Activated CD8-positive, alpha-beta memory T cell treated with anti-CD3 and anti-CD28 coated beads for 1 hour (primary cell): ENCODE measurements at regions not wholly inside any gene's neighbourhood (a gene's known extent, or its start where the extent isn't known, plus 50 kb on each side); places are given as distances from the start of the nearest gene placed in this dataset.
"Not testable (repeated sequence)": the region's sequence is repeated elsewhere in the genome, so short reads cannot be mapped to it uniquely, and the experiment has no call there.

Experiments
- DNase-seq, 2 donors: peaks; one replicate each; pipeline ENCODE4 v3.0.0-alpha.2; 2020; ENCODE audit warnings: low read depth in 1 of 2; ENCODE audit errors: extremely low read depth in 1 of 2

DNA sequence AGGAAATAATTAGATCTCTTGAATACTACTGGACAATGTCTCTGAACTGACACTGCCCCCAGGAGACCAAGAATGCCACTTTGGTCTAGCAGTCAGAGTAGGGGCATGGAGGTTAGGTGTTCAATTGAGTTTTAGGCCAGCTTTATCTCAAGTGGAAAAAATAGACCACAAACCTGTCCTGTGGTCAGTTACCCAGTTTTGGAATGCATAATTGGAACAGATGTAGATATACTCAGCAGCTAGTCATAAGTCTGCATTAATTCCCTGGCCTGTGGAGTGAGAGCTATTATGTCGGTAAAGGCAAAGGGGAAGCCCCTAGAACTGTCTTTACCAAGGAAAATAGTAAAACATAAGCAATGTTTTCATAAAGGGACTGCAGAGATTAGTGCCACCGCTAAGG is 587.7 kb downstream of the GLUD2 start:
- no peak for DNase-seq

DNA sequence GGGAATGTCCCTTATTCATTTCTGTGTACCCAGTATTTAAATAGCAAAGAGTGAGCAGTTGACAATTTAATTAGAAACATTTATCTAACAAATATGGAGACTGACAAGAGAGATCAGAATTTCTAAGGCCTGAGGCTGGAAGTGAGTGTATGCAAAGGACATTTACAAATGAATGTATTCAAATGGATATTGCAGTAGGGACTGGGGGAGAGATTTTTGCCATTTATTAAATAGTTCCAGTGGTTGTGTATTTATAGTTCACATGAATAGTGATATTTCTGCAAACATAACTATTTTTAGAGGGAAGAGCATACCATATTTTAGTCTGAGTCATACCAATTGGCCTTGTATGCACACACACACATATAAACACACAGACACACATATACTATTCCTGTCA is 592.4 kb downstream of the GLUD2 start:
- no peak for DNase-seq

- no peak for DNase-seq
Measured at GRCh38 chrX:121641560-121641959, 594.1 kb downstream of the GLUD2 start.

- DNase-seq = no peak
Measured at GRCh38 chrX:121642415-121642814, 595.0 kb downstream of the GLUD2 start.

DNA sequence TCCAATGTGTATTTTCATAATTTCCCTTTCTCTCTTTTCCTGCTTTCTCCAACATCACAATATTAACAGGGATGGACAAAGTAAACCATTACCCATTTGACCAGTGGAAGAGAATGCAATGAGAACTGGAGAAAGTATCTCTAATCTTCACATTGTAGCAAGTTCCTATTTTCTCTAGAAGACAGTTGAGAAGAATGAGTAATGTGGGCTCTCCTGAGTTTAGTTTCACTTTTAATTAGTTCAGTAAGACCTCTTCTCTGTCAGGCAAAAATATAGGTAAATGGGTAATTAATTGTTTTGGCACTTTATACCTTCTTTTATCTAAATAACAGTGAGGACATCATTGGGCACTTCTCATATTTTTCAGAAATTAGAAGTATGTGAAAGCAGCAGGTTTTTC is 602.0 kb downstream of the GLUD2 start:
- no peak for DNase-seq

DNA sequence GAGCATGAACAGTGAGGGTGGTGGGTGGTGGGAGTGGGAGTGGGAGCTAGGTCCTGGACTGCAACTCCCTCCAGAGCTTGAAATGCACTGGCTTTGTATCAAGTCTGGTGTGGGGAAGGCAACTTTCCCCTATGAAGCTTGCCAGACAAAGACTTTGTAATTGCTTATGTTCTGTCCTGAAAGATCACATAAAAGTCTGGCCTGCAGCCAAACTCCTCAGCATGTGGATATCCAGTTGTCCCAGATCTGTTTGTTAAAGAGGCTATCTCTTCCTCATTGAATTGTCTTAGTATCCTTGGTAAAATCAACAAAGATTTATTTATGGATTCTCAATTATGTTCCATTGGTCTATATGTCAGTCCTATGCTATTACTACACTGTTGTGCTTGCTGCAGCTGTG is 607.9 kb downstream of the GLUD2 start:
- no peak for DNase-seq

DNA sequence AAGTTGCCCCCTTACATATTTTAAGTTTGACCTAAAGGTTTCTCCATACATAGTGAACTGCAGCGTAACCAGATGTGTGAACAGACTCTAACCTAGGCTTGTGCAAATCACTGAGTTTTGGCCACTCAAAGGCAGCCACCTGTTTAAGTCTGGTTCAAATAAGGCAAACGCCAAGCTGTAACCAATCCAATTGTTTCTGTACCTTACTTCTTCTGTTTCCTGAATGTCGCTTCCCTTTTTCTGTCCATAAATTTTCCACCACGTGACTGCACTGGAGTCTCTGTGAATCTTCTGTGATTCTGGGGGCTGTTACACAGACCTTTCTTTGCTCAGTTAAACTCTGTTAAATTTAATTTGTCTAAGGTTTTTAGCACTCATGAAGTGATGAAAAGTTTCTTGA is 618.8 kb downstream of the GLUD2 start:
- no peak for DNase-seq

GRCh38 chrX:121671649-121672048 is 624.2 kb downstream of the GLUD2 start:
- DNase-seq = no peak

DNA sequence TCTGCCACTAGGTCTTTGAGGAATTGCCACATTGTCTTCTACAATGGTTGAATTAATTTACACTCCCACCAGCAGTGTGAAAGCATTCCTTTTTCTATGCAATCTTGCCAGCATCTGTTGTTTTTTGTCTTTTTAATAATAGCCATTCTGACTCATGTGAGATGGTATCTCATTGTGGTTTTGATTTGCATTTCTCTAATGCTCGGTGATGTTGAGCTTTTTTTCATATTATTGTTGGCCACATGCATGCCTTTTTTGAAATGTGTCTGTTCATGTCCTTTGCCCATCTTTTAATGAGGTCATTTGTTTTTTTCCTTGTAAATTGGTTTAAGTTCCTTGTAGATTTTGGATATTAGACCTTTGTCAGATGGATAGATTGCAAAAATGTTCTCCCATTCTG is 661.8 kb downstream of the GLUD2 start:
- not testable (repeated sequence) for DNase-seq

DNA sequence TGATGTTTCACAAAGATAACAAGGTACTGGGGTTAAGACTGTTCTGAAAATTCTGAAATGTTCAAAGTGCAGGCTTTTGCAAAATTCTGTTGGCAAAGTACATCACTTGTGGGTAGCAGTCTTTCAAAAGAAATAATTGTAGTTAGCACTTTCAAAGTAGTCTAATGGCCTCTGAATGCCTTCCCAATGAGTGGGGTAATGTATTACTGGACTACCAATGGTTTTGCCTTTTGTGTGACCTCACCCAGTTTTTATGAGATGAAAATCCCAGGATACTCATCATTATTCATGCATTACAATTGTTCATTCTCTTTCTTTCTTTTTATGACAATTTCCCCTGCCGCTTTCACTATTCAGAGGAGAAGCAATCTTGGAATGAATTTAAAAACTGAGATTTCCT is 686.1 kb downstream of the GLUD2 start:
- DNase-seq = no peak

DNA sequence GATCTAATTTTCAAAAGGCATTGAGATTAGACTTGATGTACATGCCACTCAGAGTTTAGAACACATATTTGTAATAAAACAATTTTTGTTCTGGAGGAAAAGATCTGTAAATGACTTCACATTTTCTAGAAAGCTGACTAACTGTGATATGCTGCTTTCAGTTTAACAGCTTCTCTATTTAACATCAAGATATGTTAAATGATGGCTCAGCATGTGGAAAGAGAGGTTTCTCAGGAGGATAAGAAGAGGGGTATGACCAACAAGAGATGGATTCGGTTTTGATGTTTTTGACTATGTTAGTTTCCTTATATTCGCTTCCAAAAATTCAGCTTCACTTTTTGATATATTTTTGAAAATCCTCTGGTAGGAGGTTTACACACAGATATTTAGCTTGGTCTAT is 698.7 kb downstream of the GLUD2 start:
- DNase-seq = no peak

GRCh38 chrX:121753602-121754001 is 706.2 kb downstream of the GLUD2 start:
- not testable (repeated sequence) for DNase-seq

DNA sequence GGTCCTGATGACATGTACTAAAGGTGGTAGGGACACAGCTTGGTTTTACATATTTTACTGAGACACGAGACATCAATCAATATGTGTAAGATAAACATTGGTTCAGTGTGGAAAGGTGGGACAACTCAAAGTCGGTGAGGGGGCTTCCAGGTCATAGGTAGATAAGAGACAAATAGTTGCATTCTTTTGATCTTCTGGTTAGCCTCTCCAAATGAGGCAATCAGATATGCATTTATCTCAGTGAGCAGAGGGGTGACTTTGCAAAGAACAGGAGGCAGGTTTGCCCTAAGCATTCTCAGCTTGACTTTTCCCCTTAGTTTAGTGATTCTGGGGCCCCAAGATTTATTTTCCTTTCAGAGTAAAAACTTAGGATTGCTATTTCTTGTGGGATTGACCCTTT is 706.9 kb downstream of the GLUD2 start:
- no peak for DNase-seq

GRCh38 chrX:121755541-121755940 is 708.1 kb downstream of the GLUD2 start:
- no peak for DNase-seq

GRCh38 chrX:121761845-121762244 is 714.4 kb downstream of the GLUD2 start:
- DNase-seq = no peak

DNA sequence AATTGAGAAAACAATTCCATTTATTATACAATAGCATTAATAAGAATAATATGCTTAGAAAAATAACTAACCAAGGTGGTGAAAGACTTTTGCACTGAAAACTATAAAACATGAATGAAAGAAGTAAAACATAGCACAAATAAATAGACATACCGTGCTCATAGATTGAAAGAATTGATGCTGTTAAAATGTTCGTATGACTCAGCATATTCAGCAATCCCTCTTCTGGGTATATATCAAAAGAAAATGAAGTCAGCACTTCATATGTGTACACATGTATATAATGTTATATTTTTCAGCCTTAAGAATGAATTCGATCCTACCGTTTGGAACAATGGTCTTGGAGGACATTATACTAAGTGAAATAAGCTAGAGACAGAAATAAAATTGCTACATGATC is 716.3 kb downstream of the GLUD2 start:
- no peak for DNase-seq

DNA sequence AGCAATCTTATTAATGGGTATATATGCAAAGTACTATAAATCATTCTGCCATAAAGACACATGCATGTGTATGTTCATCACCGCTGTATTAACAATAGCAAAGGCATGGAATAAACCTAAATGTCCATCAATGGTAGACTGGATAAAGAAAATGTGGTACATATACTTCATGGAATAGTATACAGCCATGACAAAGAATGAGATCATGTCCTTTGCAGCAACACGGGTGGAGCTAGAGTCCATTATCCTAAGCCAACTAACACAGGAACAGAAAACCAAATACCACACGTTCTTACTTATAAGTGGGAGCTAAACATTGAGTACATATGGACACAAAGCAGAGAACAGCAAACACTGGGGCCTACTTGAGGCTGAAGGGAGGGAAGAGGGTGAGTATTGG is 720.8 kb downstream of the GLUD2 start:
- not testable (repeated sequence) for DNase-seq

GRCh38 chrX:121781991-121782390 is 734.6 kb downstream of the GLUD2 start:
- no peak for DNase-seq

DNA sequence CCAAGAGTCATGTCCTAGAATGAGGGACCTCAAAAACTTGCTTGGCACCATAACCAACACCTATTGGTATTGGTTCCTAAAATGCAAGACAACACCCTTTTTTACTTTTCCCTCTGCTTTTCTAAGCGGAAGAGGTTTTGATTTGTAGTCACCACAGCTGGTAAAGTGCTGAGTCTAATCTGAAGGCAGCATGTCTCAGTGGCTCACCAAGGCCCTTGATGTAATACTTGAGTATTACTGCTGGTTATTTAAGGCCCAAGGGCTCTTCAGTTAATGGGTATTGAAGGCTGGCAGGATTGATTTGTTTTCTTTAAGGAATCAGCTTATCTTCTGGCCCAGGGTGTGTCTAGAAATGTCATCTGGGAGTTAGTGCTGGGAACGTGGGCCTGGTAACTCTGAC is 735.1 kb downstream of the GLUD2 start:
- DNase-seq = no peak

GRCh38 chrX:121782976-121783375 is 735.6 kb downstream of the GLUD2 start:
- DNase-seq = no peak

GRCh38 chrX:121802881-121803412 is 755.5 kb downstream of the GLUD2 start:
- DNase-seq = no peak

DNA sequence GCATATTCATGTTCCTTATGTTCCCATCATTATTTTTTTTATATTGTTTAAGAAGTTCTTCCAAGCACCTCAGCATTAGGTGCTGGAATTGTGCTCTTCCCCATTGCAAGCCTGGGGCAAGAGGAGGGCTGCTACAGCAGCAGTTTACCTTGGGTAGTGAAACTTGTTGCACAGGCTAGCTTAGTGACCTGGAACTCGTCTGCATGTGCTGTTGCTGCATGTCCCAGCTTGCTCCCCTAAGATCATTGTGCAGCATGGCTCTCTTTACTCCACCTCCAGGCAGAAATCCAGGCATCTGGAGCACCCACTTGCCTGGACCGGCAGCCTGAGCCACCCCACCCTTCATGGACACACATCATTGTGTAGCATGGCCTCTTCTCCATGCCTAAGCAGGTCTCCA is 776.0 kb downstream of the GLUD2 start:
- DNase-seq = no peak

DNA sequence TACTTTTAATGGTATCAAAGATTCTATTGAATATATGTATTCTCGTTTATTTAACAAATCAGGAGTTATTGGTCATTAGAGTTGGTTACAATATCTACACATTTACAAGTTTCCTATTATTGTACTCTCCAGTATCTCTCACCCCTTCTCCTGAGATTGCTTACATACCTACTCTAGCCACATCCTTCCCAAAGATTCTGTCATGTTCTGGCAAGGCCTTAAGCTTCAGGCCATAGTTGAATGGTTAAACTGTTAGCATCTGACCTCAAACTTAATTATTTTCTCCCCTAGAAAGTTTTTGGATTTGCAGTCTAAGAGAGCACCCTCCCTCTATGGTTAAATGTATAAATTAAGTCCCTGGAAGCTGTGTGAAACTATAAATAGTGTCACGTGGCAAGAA is 784.2 kb downstream of the GLUD2 start:
- no peak for DNase-seq

- no peak for DNase-seq
Measured at GRCh38 chrX:121832446-121832845, 785.0 kb downstream of the GLUD2 start.
